Adrenal gland (tissue), 9 donors: ENCODE measurements at regions not wholly inside any gene's neighbourhood (a gene's known extent, or its start where the extent isn't known, plus 50 kb on each side); places are given as distances from the start of the nearest gene placed in this dataset.

ENCODE experiments used
- DNase-seq, 7 donors: peaks; one replicate each; pipeline ENCODE4 v3.0.0-alpha.2; 2019 to 2020
- H3K27ac ChIP-seq, 5 donors: fragments of 200-600 bp; sonication (generic) in 4 of 5; 1 replicate in 3 of 5; 2 replicates in 2 of 5; pipeline versions ENCODE4 v1.5.1 to v1.8.0; 2016 to 2020; ENCODE audit warnings: mild to moderate bottlenecking in 1 of 5
- H3K27me3 ChIP-seq: fragments of 200-600 bp; 2 replicates; pipeline ENCODE4 v1.8.0; 2021
- H3K36me3 ChIP-seq, 2 donors: fragments of 200-600 bp; replicated peaks in 1 of 2; 1 replicate in 1 of 2; 2 replicates in 1 of 2; pipeline versions ENCODE4 v1.5.1 to v1.8.0; 2018 to 2022
- H3K4me1 ChIP-seq, 2 donors: fragments of 200-600 bp; replicated peaks in 1 of 2; 1 replicate in 1 of 2; 2 replicates in 1 of 2; pipeline versions ENCODE4 v1.5.1 to v1.8.0; 2018 to 2021
- H3K4me3 ChIP-seq, 4 donors: fragments of 200-600 bp; sonication (generic) in 3 of 4; one replicate each; pipeline ENCODE4 v1.5.1; 2016 to 2018
- H3K9me3 ChIP-seq, 3 donors: fragments of 200-600 bp; sonication (generic) in 1 of 3; replicated peaks in 1 of 3; 1 replicate in 2 of 3; 2 replicates in 1 of 3; pipeline versions ENCODE4 v1.5.1 to v1.8.0; 2016 to 2021
- CTCF ChIP-seq, 6 experiments: fragments of 450-650 bp in 4 of 6; fragments of 200-600 bp in 2 of 6; sonication (generic) in 1 of 6; IDR thresholded peaks; 1 replicate in 5 of 6; 2 replicates in 1 of 6; pipeline versions ENCODE4 v1.5.1 to v1.8.0; 2016 to 2021; ENCODE audit warnings: antibody characterized with exemption in 6 of 6, mild to moderate bottlenecking in 2 of 6, moderate library complexity in 1 of 6
- POLR2A ChIP-seq, 2 donors: fragments of 450-650 bp; IDR thresholded peaks; one replicate each; pipeline ENCODE4 v1.6.1; 2017; ENCODE audit warnings: antibody characterized with exemption in 2 of 2, mild to moderate bottlenecking in 2 of 2, moderate library complexity in 1 of 2
- WGBS, 4 donors: extraction: QIAGEN DNeasy Blood & Tissue Kit in 2 of 4; methylation state at CpG; one replicate each; pipeline versions ENCODE4 v1.1.5 to v1.1.7; 2013 to 2017; 5-methylcytosine and 5-hydroxymethylcytosine counted together
- intact Hi-C, 2 donors: fragments of 100-400 bp; cut with DNase I; formaldehyde crosslinking; loops; one replicate each; pipeline versions ENCODE4 v1.14.1 to v1.15.0; 2022 to 2023
- donor health status: healthy with polysubstance abuse.
- donor health status: Bipolar disorder and iron deficiency.
- donor health status: DM: yes; HTN: yes; CAD: no.
- donor health status: DM: no; HTN: no; CAD: no.
- donor health status: DM: no; HTN: no; CAD: no.

GRCh38 chr18:41461114-41461513, 493.9 kb upstream of the PIK3C3 start:
- WGBS, 4 donors = 26 to 58% (median 43%) methylated on average over 2 of the region's 2 CpGs
- Histone ChIP-seq H3K4me1 (no peaks in the 10 kb centered on the region), H3K4me3 (no peak overlapping the region), H3K9me3 (no peaks in the 10 kb centered on the region), H3K27me3 (no peaks in the 10 kb centered on the region), H3K27ac (no peak overlapping the region), H3K36me3 (no peaks in the 10 kb centered on the region)
- DNase-seq = no peak
- intact Hi-C loops = loop anchor here in 1 of 2 donors (10.0 kb wide), 1 partner anchor 64 kb away; no protein-coding TSS in a partner anchor
- TF ChIP-seq POLR2A (IDR thresholded peaks at IDR 0.05) (no peak), CTCF (IDR thresholded peaks at IDR 0.05) (no peak)

- DNase-seq = no peak
- intact Hi-C loops = loop anchor here in 1 of 2 donors (10.0 kb wide), 1 partner anchor 65 kb away; no protein-coding TSS in a partner anchor
- Histone ChIP-seq H3K9me3 (no peaks in the 10 kb centered on the region), H3K4me1 (no peaks in the 10 kb centered on the region), H3K27me3 (no peaks in the 10 kb centered on the region), H3K4me3 (no peak overlapping the region), H3K36me3 (no peaks in the 10 kb centered on the region), H3K27ac (no peak overlapping the region)
- TF ChIP-seq CTCF (IDR thresholded peaks at IDR 0.05) = no peak
- WGBS, 4 donors = 81 to 88% (median 85%) methylated on average over 2 of the region's 2 CpGs
These were observed 495.4 kb upstream of the PIK3C3 start for GRCh38 chr18:41459656-41460055.

- intact Hi-C loops = no loop called here
- Histone ChIP-seq H3K9me3 (no peaks in the 10 kb centered on the region), H3K27ac (no peak overlapping the region), H3K36me3 (no peaks in the 10 kb centered on the region), H3K27me3 (no peaks in the 10 kb centered on the region), H3K4me3 (no peak overlapping the region), H3K4me1 (no peaks in the 10 kb centered on the region)
- TF ChIP-seq POLR2A (IDR thresholded peaks at IDR 0.05) (no peak), CTCF (IDR thresholded peaks at IDR 0.05) (no peak)
- no peak for DNase-seq
- 58 to 69% (median 59%) methylated on average over 3 of the region's 3 CpGs for WGBS, 4 donors
These were observed 496.7 kb upstream of the PIK3C3 start for GRCh38 chr18:41458376-41458775.

GRCh38 chr18:41457765-41458326, 497.2 kb upstream of the PIK3C3 start:
- Histone ChIP-seq H3K4me3 (no peak overlapping the region), H3K27me3 (no peaks in the 10 kb centered on the region), H3K4me1 (no peaks in the 10 kb centered on the region), H3K9me3 (no peaks in the 10 kb centered on the region), H3K36me3 (no peaks in the 10 kb centered on the region), H3K27ac (no peak overlapping the region)
- DNase-seq = no peak
- intact Hi-C loops = no loop called here
- TF ChIP-seq POLR2A (IDR thresholded peaks at IDR 0.05) (no peak), CTCF (IDR thresholded peaks at IDR 0.05) (no peak)
- WGBS, 4 donors = 42 to 56% (median 53%) methylated on average over 13 of the region's 13 CpGs
